GM23248 (cell line): ENCODE measurements at regions not wholly inside any gene's neighbourhood (a gene's known extent, or its start where the extent isn't known, plus 50 kb on each side); places are given as distances from the start of the nearest gene placed in this dataset.

Experiments used
- EZH2 ChIP-seq: fragments of 200-600 bp; sonication (generic); IDR thresholded peaks from 2 replicates; pipeline ENCODE4 v1.6.1; 2018; ENCODE audit warnings: antibody characterized with exemption, mild to moderate bottlenecking; ENCODE audit not compliant: insufficient read depth, poor library complexity, severe bottlenecking
- EZH2phosphoT487 ChIP-seq: fragments of 200-600 bp; sonication (generic); IDR thresholded peaks from 2 replicates; pipeline ENCODE4 v1.6.1; 2018; ENCODE audit warnings: antibody characterized with exemption, moderate library complexity, mild to moderate bottlenecking, low read depth; ENCODE audit not compliant: insufficient read depth

DNA sequence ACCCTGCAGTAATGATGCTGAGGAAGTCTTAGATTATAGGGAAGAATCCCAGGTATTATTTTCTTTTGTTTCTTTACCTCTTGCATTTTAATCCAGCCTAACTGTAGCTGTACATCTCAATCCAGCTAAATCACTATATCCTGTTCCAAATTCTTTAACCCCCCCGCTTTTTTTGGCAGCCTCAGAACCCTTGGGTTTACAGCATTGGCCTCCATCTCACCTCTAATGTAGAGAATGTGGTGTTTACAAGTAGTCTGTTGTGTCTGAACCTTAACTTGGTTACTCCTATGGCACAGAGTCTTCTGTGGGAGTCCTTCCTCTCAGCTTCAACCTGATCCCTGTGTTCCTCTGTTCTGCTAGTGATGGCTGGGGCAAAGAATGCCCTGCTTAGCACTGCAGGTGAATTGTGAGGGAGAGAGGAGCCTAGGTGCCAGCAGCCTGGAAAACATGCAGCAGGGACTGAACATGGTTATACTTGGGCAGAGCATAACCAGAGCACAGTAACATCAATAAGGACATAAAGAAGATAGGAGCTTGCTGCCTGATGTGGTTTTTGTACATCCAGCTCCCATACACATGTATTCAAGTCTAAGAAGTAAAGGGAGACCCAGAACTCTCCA is 130.2 kb downstream of the FAM124B start:
- no peak for TF ChIP-seq EZH2
- no peak for TF ChIP-seq EZH2phosphoT487
